ENCODE measurements at regions not wholly inside any gene's neighbourhood (a gene's known extent, or its start where the extent isn't known, plus 50 kb on each side); places are given as distances from the start of the nearest gene placed in this dataset.
"Not testable (repeated sequence)": the region's sequence is repeated elsewhere in the genome, so short reads cannot be mapped to it uniquely, and the experiment has no call there.

- Mint-ChIP-seq H3K27me3 (ENCODE audit: unreplicated experiment) (peaks cover 14% of the 10 kb centered on the region), H3K4me1 (ENCODE audit: low read depth, unreplicated experiment) (no peaks in the 10 kb centered on the region), H3K36me3 (ENCODE audit: insufficient read depth, unreplicated experiment) (no peaks in the 10 kb centered on the region), H3K4me3 (ENCODE audit: low read depth, unreplicated experiment) (no peak overlapping the region), H3K27ac (ENCODE audit: unreplicated experiment) (no peak overlapping the region), H3K9me3 (ENCODE audit: low read depth, unreplicated experiment) (peaks cover 6% of the 10 kb centered on the region)
- BruUV-seq (replicated peaks), result no TSS peak
- TF ChIP-seq CTCF (IDR thresholded peaks at IDR 0.05; ENCODE audit: unreplicated experiment), result no peak
- intact Hi-C loops (cut with micrococcal nuclease; ENCODE audit: unreplicated experiment), result no loop called here
- CTCF ChIA-PET, result no interaction called here
- DNase-seq, result no peak
Observed at GRCh38 chr14:87241018-87241768, 751.8 kb downstream of the GALC start.

- not testable (repeated sequence) for BruUV-seq (replicated peaks)
Observed at GRCh38 chr14:87240319-87240718, 752.7 kb downstream of the GALC start.

GRCh38 chr14:87233806-87234384 lies 759.1 kb downstream of the GALC start:
- CTCF ChIA-PET, result no interaction called here
- no peak overlapping the region for H3K27ac Mint-ChIP-seq (ENCODE audit: unreplicated experiment)
- H3K27me3 Mint-ChIP-seq (ENCODE audit: unreplicated experiment), result peaks cover 3% of the 10 kb centered on the region
- no TSS peak for BruUV-seq (replicated peaks)
- H3K36me3 Mint-ChIP-seq (ENCODE audit: insufficient read depth, unreplicated experiment), result no peaks in the 10 kb centered on the region
- H3K9me3 Mint-ChIP-seq (ENCODE audit: low read depth, unreplicated experiment), result peaks cover 8% of the 10 kb centered on the region
- H3K4me1 Mint-ChIP-seq (ENCODE audit: low read depth, unreplicated experiment), result no peaks in the 10 kb centered on the region
- TF ChIP-seq CTCF (IDR thresholded peaks at IDR 0.05; ENCODE audit: unreplicated experiment), result no peak
- no peak overlapping the region for H3K4me3 Mint-ChIP-seq (ENCODE audit: low read depth, unreplicated experiment)
- DNase-seq, result no peak
- intact Hi-C loops (cut with micrococcal nuclease; ENCODE audit: unreplicated experiment), result no loop called here

More at GRCh38 chr14:87240319-87240718, 752.7 kb downstream of the GALC start:
- H3K4me3 Mint-ChIP-seq (ENCODE audit: low read depth, unreplicated experiment); H3K36me3 Mint-ChIP-seq (ENCODE audit: insufficient read depth, unreplicated experiment); H3K4me1 Mint-ChIP-seq (ENCODE audit: low read depth, unreplicated experiment); H3K27ac Mint-ChIP-seq (ENCODE audit: unreplicated experiment); CTCF ChIA-PET; intact Hi-C loops (cut with micrococcal nuclease; ENCODE audit: unreplicated experiment); DNase-seq; H3K9me3 Mint-ChIP-seq (ENCODE audit: low read depth, unreplicated experiment): not testable (repeated sequence)
- H3K27me3 Mint-ChIP-seq (ENCODE audit: unreplicated experiment), result peaks cover 14% of the 10 kb centered on the region

GRCh38 chr14:87233266-87233665 lies 759.7 kb downstream of the GALC start:
- no peak for TF ChIP-seq CTCF (IDR thresholded peaks at IDR 0.05; ENCODE audit: unreplicated experiment)
- Mint-ChIP-seq H3K4me3 (ENCODE audit: low read depth, unreplicated experiment) (no peak overlapping the region), H3K27me3 (ENCODE audit: unreplicated experiment) (no peaks in the 10 kb centered on the region), H3K27ac (ENCODE audit: unreplicated experiment) (no peak overlapping the region), H3K9me3 (ENCODE audit: low read depth, unreplicated experiment) (peaks cover 8% of the 10 kb centered on the region), H3K4me1 (ENCODE audit: low read depth, unreplicated experiment) (no peaks in the 10 kb centered on the region), H3K36me3 (ENCODE audit: insufficient read depth, unreplicated experiment) (no peaks in the 10 kb centered on the region)
- intact Hi-C loops (cut with micrococcal nuclease; ENCODE audit: unreplicated experiment), result no loop called here
- BruUV-seq (replicated peaks), result no TSS peak
- CTCF ChIA-PET, result no interaction called here
- no peak for DNase-seq

All from Calu3 (cell line).